ENCODE measurements at regions not wholly inside any gene's neighbourhood (a gene's known extent, or its start where the extent isn't known, plus 50 kb on each side); places are given as distances from the start of the nearest gene placed in this dataset.

DNA sequence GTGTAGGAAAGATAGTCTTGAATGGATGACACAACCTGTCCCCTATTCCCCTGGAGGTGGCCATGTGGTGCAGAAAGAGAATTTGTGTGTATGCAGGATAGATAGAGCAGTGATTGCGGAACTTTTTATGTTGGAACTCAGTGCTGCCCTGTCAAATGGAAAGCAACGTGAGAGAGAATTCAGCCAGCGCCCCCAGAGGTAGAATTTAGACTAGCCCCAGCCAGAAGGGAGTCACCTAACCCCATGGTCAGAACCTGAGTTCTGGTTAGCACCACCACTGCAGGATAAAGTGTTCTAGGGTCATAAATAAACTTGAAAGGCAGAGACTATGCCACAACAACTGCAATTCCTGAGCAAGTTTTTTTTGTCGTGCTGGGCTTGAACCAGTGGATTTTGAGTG is 152.9 kb upstream of the GRIA4 start:
- TF ChIP-seq, protein P1, sequence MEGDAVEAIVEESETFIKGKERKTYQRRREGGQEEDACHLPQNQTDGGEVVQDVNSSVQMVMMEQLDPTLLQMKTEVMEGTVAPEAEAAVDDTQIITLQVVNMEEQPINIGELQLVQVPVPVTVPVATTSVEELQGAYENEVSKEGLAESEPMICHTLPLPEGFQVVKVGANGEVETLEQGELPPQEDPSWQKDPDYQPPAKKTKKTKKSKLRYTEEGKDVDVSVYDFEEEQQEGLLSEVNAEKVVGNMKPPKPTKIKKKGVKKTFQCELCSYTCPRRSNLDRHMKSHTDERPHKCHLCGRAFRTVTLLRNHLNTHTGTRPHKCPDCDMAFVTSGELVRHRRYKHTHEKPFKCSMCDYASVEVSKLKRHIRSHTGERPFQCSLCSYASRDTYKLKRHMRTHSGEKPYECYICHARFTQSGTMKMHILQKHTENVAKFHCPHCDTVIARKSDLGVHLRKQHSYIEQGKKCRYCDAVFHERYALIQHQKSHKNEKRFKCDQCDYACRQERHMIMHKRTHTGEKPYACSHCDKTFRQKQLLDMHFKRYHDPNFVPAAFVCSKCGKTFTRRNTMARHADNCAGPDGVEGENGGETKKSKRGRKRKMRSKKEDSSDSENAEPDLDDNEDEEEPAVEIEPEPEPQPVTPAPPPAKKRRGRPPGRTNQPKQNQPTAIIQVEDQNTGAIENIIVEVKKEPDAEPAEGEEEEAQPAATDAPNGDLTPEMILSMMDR (IDR thresholded peaks at IDR 0.05; ENCODE audit: insufficient read depth, low read length, severe bottlenecking) = no peak
- H3K4me3 ChIP-seq (ENCODE audit: low read depth, low read length) = no peak overlapping the region

DNA sequence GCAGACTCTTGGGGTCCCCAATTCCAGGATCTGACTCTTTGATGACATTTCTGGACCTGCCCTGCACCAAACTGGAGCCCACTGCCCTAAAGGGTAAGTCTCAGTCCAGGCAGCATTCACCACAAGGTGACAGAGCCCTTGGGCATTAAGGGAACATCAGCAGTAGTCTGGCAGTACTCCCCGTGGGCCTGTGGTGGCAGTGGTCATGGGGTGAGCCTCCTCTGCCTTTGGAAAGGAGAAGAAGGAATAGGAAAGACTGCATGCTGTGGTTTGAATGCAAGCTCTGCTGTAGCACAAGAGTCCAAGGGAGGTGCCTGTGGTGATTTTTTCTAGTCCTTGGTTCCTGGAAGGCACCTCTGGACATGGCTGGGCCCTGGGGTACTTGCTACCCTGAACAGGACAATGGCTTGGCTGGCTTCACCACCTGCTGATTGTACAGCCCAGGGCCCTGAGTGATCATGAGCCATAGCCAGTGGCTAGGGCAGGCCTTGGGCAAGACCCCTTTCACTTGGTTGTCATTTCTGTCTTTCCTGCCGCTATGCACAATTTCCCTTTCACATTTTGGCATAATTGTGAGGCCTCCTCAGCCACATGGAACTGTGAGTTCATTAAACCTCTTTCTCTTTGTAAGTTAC is 160.7 kb upstream of the GRIA4 start:
- DNase-seq (ENCODE audit: low read depth) (no peak), FAIRE-seq (peak; percentile 40)
- H3K36me3 ChIP-seq (ENCODE audit: control insufficient read depth, insufficient read depth, low read length) = no peaks in the 10 kb centered on the region
- TF ChIP-seq, protein P1 (IDR thresholded peaks at IDR 0.05; ENCODE audit: insufficient read depth, low read length, severe bottlenecking) = no peak
- H3K27me3 ChIP-seq (ENCODE audit: control insufficient read depth, insufficient read depth, low read length) = no peaks in the 10 kb centered on the region
- H3K4me3 ChIP-seq (ENCODE audit: low read depth, low read length) = no peak overlapping the region

More for the DNA sequence above, 152.9 kb upstream of the GRIA4 start:
- H3K36me3 ChIP-seq (ENCODE audit: control insufficient read depth, insufficient read depth, low read length) = no peaks in the 10 kb centered on the region
- DNase-seq (ENCODE audit: low read depth) (no peak), FAIRE-seq (no peak)
- H3K27me3 ChIP-seq (ENCODE audit: control insufficient read depth, insufficient read depth, low read length) = no peaks in the 10 kb centered on the region

DNA sequence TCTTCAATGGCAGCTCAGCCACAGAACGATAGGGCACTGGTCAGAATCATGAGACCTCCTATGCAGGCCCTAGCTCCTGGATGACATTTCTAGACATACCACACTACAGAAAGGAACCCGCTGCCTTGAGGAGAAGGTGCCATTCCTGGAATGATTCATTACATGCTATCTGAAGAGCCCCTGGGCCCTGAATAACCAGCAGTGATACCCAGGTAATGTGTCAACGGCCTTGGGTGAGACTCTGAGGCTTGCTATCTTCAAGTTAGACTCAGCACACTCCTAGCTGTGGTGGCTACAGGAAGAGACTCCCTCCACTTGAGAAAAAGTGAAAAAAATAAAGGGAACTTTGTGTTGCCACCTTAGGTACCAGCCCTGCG is 161.2 kb upstream of the GRIA4 start:
- no peak overlapping the region for H3K4me3 ChIP-seq (ENCODE audit: low read depth, low read length)
- no peaks in the 10 kb centered on the region for H3K27me3 ChIP-seq (ENCODE audit: control insufficient read depth, insufficient read depth, low read length)
- H3K36me3 ChIP-seq (ENCODE audit: control insufficient read depth, insufficient read depth, low read length) = no peaks in the 10 kb centered on the region
- TF ChIP-seq, protein P1 (IDR thresholded peaks at IDR 0.05; ENCODE audit: insufficient read depth, low read length, severe bottlenecking) = no peak
- no peak for FAIRE-seq
- DNase-seq (ENCODE audit: low read depth) = no peak

DNA sequence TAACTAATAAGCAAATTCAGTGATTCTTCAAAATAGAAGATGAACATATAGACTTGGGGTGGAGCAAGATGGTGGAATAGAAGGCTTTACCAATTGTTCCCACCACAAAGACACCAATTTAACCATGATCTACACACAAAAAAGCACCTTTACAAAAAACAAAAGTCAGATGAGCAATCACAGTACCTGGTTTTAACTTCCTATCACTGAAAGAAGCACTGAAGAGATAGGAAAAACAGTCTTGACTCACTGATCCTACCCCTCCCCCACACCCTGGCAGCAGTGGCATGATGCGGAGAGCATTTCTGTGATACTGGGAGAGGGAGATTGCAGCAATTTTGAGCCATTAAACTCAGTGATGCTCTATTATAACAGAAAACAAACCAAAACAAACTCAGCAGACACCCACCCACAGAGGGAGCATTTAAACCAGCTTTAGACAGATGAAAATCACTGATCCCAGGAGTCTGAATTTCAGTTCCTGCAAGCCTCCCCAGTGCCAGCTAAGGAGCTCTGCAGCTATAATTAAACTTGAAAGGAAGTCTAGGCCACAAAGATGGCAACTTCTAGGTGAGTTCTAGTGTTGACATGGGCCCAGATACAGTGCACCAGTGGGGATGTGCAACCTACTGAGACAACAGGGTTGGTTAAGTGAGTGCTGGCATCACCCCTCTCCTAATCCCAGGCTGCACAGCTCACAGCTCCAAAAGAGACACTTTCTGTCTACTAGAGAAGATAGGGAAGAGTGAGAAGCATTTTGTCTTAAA is 161.8 kb upstream of the GRIA4 start:
- DNase-seq (ENCODE audit: low read depth) = no peak
- TF ChIP-seq, protein P1 (IDR thresholded peaks at IDR 0.05; ENCODE audit: insufficient read depth, low read length, severe bottlenecking) = no peak
- FAIRE-seq = no peak
- H3K27me3 ChIP-seq (ENCODE audit: control insufficient read depth, insufficient read depth, low read length) = no peaks in the 10 kb centered on the region
- H3K36me3 ChIP-seq (ENCODE audit: control insufficient read depth, insufficient read depth, low read length) = no peaks in the 10 kb centered on the region
- H3K4me3 ChIP-seq (ENCODE audit: low read depth, low read length) = no peak overlapping the region

DNA sequence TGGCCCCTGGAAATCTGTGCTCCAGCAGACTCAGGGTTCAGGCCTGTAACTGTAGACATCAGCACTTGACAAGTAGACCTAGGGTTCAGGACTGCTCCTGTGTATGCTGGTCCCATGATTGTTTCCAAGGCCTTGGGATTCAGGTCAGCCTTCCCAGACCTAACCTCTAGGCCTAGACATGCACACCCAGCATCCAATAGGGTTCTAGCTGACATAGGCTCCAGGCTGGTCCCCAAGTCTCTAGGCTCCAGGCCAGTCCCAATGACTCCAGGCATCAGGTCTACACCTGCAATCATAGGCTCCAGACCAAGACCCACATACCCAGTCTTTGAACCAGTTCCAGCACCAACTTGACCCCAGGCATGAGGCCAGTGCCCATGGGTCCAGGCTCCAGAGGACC is 166.2 kb upstream of the GRIA4 start:
- TF ChIP-seq, protein P1 (IDR thresholded peaks at IDR 0.05; ENCODE audit: insufficient read depth, low read length, severe bottlenecking) = no peak
- H3K27me3 ChIP-seq (ENCODE audit: control insufficient read depth, insufficient read depth, low read length) = no peaks in the 10 kb centered on the region
- FAIRE-seq = no peak
- no peaks in the 10 kb centered on the region for H3K36me3 ChIP-seq (ENCODE audit: control insufficient read depth, insufficient read depth, low read length)
- DNase-seq (ENCODE audit: low read depth) = no peak
- H3K4me3 ChIP-seq (ENCODE audit: low read depth, low read length) = no peak overlapping the region
